HK-2 (cell line): ENCODE measurements at regions not wholly inside any gene's neighbourhood (a gene's known extent, or its start where the extent isn't known, plus 50 kb on each side); places are given as distances from the start of the nearest gene placed in this dataset.

Source experiments
- DNase-seq: peaks from one replicate; pipeline ENCODE4 v3.0.0-alpha.2; 2018; ENCODE audit not compliant: unreplicated experiment

GRCh38 chr2:181114021-181114420 is 133.6 kb downstream of the UBE2E3 start:
- DNase-seq = no peak

GRCh38 chr2:181116261-181116660 is 135.9 kb downstream of the UBE2E3 start:
- DNase-seq = no peak

- DNase-seq = no peak
Measured at GRCh38 chr2:181117206-181117925, 137.0 kb downstream of the UBE2E3 start.

GRCh38 chr2:181120625-181121024 is 140.2 kb downstream of the UBE2E3 start:
- DNase-seq = no peak

GRCh38 chr2:181121996-181122395 is 141.6 kb downstream of the UBE2E3 start:
- no peak for DNase-seq

GRCh38 chr2:181122601-181123000 is 142.2 kb downstream of the UBE2E3 start:
- no peak for DNase-seq

GRCh38 chr2:181123798-181124231 is 143.4 kb downstream of the UBE2E3 start:
- no peak for DNase-seq

GRCh38 chr2:181124497-181124896 is 144.1 kb downstream of the UBE2E3 start:
- no peak for DNase-seq

- DNase-seq = no peak
Measured at GRCh38 chr2:181125359-181125758, 145.0 kb downstream of the UBE2E3 start.

GRCh38 chr2:181126311-181126868 is 146.0 kb downstream of the UBE2E3 start:
- no peak for DNase-seq

- no peak for DNase-seq
Measured at GRCh38 chr2:181128199-181128598, 147.8 kb downstream of the UBE2E3 start.

- no peak for DNase-seq
Measured at GRCh38 chr2:181129364-181130056, 149.1 kb downstream of the UBE2E3 start.

GRCh38 chr2:181130686-181131085 is 150.3 kb downstream of the UBE2E3 start:
- no peak for DNase-seq

GRCh38 chr2:181131584-181131983 is 151.2 kb downstream of the UBE2E3 start:
- no peak for DNase-seq

- DNase-seq = no peak
Measured at GRCh38 chr2:181138816-181139215, 158.4 kb downstream of the UBE2E3 start.

GRCh38 chr2:181139831-181140230 is 159.4 kb downstream of the UBE2E3 start:
- no peak for DNase-seq

- DNase-seq = no peak
Measured at GRCh38 chr2:181140414-181140813, 160.0 kb downstream of the UBE2E3 start.

GRCh38 chr2:181140928-181141327 is 160.5 kb downstream of the UBE2E3 start:
- DNase-seq = no peak

- DNase-seq = no peak
Measured at GRCh38 chr2:181141676-181142075, 161.3 kb downstream of the UBE2E3 start.

- DNase-seq = no peak
Measured at GRCh38 chr2:181142514-181142913, 162.1 kb downstream of the UBE2E3 start.

- DNase-seq = no peak
Measured at GRCh38 chr2:181143790-181144300, 163.4 kb downstream of the UBE2E3 start.

GRCh38 chr2:181145645-181146044 is 165.2 kb downstream of the UBE2E3 start:
- DNase-seq = no peak

GRCh38 chr2:181146171-181146570 is 165.8 kb downstream of the UBE2E3 start:
- no peak for DNase-seq
